HUES6 (cell line): ENCODE measurements at regions not wholly inside any gene's neighbourhood (a gene's known extent, or its start where the extent isn't known, plus 50 kb on each side); places are given as distances from the start of the nearest gene placed in this dataset.
"Not testable (repeated sequence)": the region's sequence is repeated elsewhere in the genome, so short reads cannot be mapped to it uniquely, and the experiment has no call there.

Source experiments
- H3K27ac ChIP-seq: 2 replicates; pipeline ENCODE4 v1.7.0; 2013; ENCODE audit warnings: low read depth, mild to moderate bottlenecking, low read length, inconsistent platforms
- H3K27me3 ChIP-seq: 2 replicates; pipeline ENCODE4 v1.6.1; 2013; ENCODE audit warnings: low read length; ENCODE audit not compliant: control insufficient read depth, insufficient read depth
- H3K36me3 ChIP-seq: 2 replicates; pipeline ENCODE4 v1.6.1; 2013; ENCODE audit warnings: low read length; ENCODE audit not compliant: control insufficient read depth, insufficient read depth
- H3K4me1 ChIP-seq: 2 replicates; pipeline ENCODE4 v1.6.1; 2013; ENCODE audit warnings: low read length; ENCODE audit not compliant: control insufficient read depth, insufficient read depth
- H3K4me3 ChIP-seq: 2 replicates; pipeline ENCODE4 v1.5.1; 2013; ENCODE audit warnings: low read depth, low read length
- H3K9ac ChIP-seq: one replicate; pipeline ENCODE4 v1.6.1; 2013; ENCODE audit warnings: mild to moderate bottlenecking, low read length
- H3K9me3 ChIP-seq: 2 replicates; pipeline ENCODE4 v1.6.1; 2013; ENCODE audit warnings: low read depth, low read length; ENCODE audit not compliant: control insufficient read depth, insufficient read depth

DNA sequence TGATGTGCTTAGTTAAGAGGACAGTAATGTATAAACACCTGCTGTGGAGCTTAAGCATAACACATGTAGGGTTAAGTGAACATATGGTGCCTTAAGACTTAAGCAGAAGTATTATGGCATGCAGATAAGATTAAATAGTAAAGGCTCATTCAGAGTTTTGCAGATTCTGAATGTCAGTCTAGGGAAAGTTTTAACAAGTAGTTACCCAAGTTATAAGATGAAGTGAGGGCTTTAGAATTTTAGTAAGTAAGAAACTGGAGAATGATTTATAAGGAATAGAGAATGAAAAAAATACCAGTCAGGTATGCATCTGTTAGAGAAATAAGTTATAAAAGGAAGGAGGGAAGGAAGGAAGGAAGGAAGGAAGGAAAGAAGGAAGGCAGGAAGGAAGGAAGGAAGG, 902.1 kb downstream of the TRAM1L1 start:
- Histone ChIP-seq H3K36me3 (no peaks in the 10 kb centered on the region), H3K27me3 (no peaks in the 10 kb centered on the region), H3K9ac (no peak overlapping the region), H3K4me1 (no peaks in the 10 kb centered on the region), H3K27ac (no peak overlapping the region), H3K4me3 (no peak overlapping the region), H3K9me3 (no peaks in the 10 kb centered on the region)

DNA sequence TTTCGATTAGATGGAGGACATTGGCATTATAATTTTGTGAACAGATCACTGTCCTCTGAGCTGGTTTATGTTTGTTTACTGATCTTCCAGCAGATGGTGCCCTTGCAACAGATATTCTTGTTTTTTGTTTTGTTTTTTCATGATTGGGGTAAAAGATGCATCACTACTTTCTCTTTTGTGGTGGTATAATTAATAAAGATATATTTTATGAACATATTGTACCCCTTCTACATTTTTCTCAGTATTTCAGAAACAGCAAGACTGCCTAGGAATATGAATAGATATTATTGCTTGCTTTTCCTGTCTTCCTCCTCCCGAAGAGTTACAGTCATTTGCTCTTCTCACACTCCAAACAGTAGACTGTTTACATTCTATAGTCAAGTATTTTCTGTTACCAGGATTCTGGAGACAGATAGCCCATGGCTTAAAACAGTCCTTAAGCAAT, 905.2 kb downstream of the TRAM1L1 start:
- no peaks in the 10 kb centered on the region for H3K9me3 ChIP-seq
- H3K27me3 ChIP-seq: no peaks in the 10 kb centered on the region
- no peak overlapping the region for H3K9ac ChIP-seq
- H3K4me1 ChIP-seq: no peaks in the 10 kb centered on the region
- H3K4me3 ChIP-seq: no peak overlapping the region
- H3K27ac ChIP-seq: no peak overlapping the region
- H3K36me3 ChIP-seq: no peaks in the 10 kb centered on the region

DNA sequence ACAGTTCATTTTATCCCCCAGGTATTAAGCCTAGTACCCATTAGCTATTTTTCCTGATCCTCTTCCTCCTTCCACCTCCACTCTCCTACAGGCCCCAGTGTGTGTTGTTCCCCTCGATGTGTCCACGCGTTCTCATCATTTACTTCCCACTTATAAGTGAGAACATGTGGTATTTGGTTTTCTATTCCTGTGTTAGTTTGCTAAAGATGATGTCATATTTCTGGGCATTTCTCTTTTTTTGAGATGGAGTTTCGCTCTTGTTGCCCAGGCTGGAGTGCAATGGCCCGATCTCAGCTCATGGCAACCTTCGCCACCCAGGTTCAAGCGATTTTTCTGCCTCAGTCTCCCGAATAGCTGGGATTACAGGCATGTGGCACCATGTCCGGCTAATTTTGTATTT, 934.0 kb downstream of the TRAM1L1 start:
- H3K4me3 ChIP-seq, H3K9me3 ChIP-seq, H3K27me3 ChIP-seq, H3K36me3 ChIP-seq, H3K27ac ChIP-seq, H3K9ac ChIP-seq: not testable (repeated sequence)
- H3K4me1 ChIP-seq: peaks cover 15% of the 10 kb centered on the region

DNA sequence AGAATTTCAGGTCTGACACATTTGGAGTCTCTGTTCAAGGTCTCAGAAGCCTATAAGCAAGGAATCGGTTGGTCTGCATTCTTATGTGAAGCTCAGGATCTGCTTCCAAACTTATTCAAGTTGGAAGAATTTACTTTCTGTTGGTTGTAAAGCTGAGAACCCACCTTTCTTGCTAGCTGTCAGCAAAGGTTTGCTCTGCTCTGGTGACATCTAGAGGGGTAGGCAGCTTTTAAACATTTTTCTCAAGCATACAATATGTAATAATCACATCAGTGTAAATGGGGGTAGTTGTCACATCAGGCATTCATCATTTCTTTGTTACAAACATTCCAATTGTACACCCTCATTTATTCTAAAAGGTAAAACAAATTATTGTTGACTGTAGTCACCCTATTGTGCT, 935.2 kb downstream of the TRAM1L1 start:
- H3K4me3 ChIP-seq: no peak overlapping the region
- no peaks in the 10 kb centered on the region for H3K36me3 ChIP-seq
- H3K27ac ChIP-seq: no peak overlapping the region
- H3K27me3 ChIP-seq: no peaks in the 10 kb centered on the region
- H3K4me1 ChIP-seq: peaks cover 14% of the 10 kb centered on the region
- no peak overlapping the region for H3K9ac ChIP-seq
- no peaks in the 10 kb centered on the region for H3K9me3 ChIP-seq

DNA sequence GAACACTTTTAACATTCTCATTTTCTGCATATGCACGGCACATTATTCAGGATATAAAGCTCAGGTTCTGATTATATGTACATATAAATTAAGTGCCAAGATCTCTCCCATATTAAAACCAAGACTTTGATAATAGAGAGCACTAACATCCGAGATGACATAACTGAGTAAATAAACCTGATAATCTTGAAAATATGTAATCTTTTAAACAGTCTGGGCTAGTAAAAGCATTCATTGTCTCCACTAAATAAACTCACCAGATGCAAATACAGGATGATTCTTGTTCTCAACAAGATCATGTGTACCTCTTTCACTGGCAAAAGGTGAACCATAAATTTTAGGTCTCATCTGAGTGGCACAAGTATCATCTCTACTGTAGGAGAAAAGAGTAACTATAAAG, 942.2 kb downstream of the TRAM1L1 start:
- H3K9me3 ChIP-seq: no peaks in the 10 kb centered on the region
- H3K36me3 ChIP-seq: no peaks in the 10 kb centered on the region
- H3K9ac ChIP-seq: no peak overlapping the region
- H3K27me3 ChIP-seq: no peaks in the 10 kb centered on the region
- H3K4me3 ChIP-seq: no peak overlapping the region
- peaks cover 5% of the 10 kb centered on the region for H3K4me1 ChIP-seq
- H3K27ac ChIP-seq: no peak overlapping the region

DNA sequence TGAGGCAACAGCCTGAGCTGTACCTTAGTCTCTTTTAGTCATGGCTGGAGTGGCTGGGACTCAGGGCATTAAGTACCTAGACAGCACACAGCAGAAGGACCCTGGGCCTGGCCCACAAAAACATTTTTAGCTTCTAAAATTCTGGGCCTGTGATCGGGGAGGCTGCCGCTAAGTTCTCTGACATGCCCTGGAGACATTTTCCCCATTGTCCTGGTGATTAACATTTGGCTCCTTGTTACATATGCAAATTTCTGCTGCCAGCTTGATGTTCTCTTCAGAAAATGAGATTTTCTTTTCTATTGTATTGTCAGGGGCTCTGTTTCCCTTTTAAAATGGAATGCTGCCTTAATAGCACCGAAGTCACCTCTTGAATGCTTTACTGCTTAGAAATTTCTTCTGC, 952.4 kb downstream of the TRAM1L1 start:
- peaks cover 5% of the 10 kb centered on the region for H3K9me3 ChIP-seq
- no peak overlapping the region for H3K9ac ChIP-seq
- H3K36me3 ChIP-seq: no peaks in the 10 kb centered on the region
- no peak overlapping the region for H3K27ac ChIP-seq
- no peak overlapping the region for H3K4me3 ChIP-seq
- H3K4me1 ChIP-seq: no peaks in the 10 kb centered on the region
- no peaks in the 10 kb centered on the region for H3K27me3 ChIP-seq

DNA sequence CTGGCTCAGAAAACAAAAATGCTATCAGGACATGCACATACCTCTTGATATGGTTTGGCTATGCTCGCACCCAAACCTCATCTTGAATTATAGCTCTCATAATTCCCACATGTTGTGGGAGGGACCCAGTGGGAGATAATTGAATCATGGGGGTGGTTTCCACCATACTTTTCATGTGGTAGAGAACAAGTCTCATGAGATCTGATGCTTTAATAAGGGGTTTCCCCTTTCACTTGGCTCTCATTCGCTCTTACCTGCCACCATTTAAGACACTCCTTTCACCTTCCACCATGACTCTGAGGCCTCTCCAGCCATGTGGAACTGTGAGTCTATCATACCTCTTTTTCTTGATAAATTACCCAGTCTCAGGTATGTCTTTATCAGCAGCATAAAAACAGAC, 958.6 kb downstream of the TRAM1L1 start:
- Histone ChIP-seq H3K27me3 (no peaks in the 10 kb centered on the region), H3K9me3 (no peaks in the 10 kb centered on the region), H3K36me3 (no peaks in the 10 kb centered on the region), H3K4me1 (no peaks in the 10 kb centered on the region), H3K27ac (no peak overlapping the region), H3K4me3 (no peak overlapping the region), H3K9ac (no peak overlapping the region)

DNA sequence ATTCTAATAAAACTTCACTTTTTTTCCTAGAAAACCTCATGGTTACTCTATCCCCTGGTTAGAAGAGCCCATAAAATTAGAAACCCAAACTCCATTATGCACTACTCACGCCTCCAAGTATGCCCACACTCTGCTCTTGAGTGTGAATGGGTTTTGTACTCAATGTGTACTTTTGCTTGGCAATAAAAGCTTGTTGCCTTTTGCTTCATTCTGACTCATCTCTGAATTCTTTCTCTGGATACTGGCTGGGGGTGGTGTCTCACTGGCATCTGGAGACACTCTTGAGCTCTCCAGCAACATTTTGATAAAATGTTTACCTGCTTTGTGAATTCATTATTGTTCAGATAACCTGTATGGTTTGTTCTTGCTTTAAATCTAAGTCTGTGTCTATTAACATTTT, 963.3 kb downstream of the TRAM1L1 start:
- Histone ChIP-seq H3K4me1 (no peaks in the 10 kb centered on the region), H3K9ac (no peak overlapping the region), H3K36me3 (no peaks in the 10 kb centered on the region), H3K9me3 (no peaks in the 10 kb centered on the region), H3K27ac (no peak overlapping the region), H3K4me3 (no peak overlapping the region), H3K27me3 (no peaks in the 10 kb centered on the region)

DNA sequence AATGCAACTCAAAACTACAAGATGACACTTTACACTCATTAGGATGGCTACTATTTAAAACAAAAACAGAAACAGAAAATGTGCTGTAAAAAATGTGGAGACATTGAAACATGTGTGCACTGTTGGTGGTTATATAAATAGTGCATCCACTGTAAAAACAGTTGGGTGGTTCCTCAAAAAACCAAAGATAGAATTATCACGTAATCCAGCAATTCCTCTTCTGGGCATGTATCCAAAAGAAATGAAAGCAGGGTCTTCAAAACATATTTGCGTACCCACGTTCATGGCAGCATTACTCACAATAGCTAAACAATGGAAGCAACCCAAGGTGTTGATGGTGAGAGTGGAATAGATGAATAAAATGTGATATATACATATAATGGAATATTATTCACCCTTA, 967.2 kb downstream of the TRAM1L1 start:
- Histone ChIP-seq H3K36me3 (no peaks in the 10 kb centered on the region), H3K9ac (no peak overlapping the region), H3K27me3 (no peaks in the 10 kb centered on the region), H3K4me1 (no peaks in the 10 kb centered on the region), H3K9me3 (no peaks in the 10 kb centered on the region), H3K27ac (no peak overlapping the region), H3K4me3 (no peak overlapping the region)

DNA sequence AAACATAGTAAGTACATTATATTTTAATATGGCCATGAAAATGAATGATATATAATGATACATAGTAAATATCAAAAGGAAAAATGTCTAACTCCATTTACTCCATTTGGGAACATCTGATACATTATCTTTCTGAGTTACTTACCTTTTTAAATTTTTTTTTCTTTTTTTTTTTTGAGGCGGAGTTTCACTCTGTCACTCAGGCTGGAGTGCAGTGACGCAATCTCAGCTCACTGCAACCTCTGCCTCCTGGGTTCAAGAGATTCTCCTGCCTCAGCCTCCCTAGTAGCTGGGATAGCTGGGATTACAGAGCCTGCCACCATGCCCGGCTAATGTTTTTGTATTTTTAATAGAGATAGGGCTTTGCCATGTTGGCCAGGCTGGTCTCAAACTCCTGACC, 972.5 kb downstream of the TRAM1L1 start:
- not testable (repeated sequence) for H3K4me1 ChIP-seq, H3K27me3 ChIP-seq, H3K9me3 ChIP-seq, H3K36me3 ChIP-seq, H3K4me3 ChIP-seq, H3K27ac ChIP-seq, H3K9ac ChIP-seq

DNA sequence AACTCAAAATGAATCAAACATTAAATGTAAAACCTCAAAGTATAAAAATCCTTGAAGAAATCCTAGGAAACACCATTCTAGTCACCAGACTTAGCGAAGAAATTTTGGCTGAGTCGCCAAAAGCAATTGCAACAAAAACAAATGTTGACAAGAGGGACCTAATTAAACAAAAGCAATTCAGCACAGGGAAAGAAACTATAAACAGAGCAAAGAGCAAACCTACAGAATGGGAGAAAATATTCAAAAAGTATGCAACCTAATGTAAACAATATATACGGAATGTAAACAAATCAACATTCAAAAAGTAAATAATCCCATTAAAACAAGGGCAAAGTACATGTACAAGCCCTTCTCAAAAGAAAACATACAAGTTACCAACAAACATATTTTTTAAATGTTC, 974.7 kb downstream of the TRAM1L1 start:
- Histone ChIP-seq H3K4me3 (no peak overlapping the region), H3K4me1 (no peaks in the 10 kb centered on the region), H3K27ac (no peak overlapping the region), H3K9me3 (no peaks in the 10 kb centered on the region), H3K27me3 (no peaks in the 10 kb centered on the region), H3K9ac (no peak overlapping the region), H3K36me3 (no peaks in the 10 kb centered on the region)

DNA sequence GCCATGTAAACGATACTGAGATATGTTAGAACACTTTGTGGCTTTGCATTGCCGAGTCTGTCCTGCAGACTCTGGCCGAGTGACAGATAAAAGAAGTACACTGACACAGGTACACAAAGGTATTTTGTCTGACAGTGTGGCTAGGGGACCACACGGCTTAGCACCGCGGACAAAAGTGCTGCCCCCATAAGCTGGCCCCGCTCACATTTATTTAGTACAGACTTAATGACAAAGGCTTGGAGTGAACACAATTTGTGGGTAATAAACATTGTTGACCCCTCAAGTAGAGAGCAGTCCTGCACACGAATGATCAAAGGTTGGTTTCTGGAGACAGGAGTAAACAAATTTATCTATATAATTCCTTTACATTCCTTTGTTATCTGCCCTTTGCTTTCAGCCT, 976.8 kb downstream of the TRAM1L1 start:
- no peak overlapping the region for H3K9ac ChIP-seq
- H3K9me3 ChIP-seq: no peaks in the 10 kb centered on the region
- H3K4me1 ChIP-seq: no peaks in the 10 kb centered on the region
- no peaks in the 10 kb centered on the region for H3K27me3 ChIP-seq
- no peaks in the 10 kb centered on the region for H3K36me3 ChIP-seq
- no peak overlapping the region for H3K27ac ChIP-seq
- H3K4me3 ChIP-seq: no peak overlapping the region
